ENCODE measurements at regions not wholly inside any gene's neighbourhood (a gene's known extent, or its start where the extent isn't known, plus 50 kb on each side); places are given as distances from the start of the nearest gene placed in this dataset.
"Not testable (repeated sequence)": the region's sequence is repeated elsewhere in the genome, so short reads cannot be mapped to it uniquely, and the experiment has no call there.

DNA sequence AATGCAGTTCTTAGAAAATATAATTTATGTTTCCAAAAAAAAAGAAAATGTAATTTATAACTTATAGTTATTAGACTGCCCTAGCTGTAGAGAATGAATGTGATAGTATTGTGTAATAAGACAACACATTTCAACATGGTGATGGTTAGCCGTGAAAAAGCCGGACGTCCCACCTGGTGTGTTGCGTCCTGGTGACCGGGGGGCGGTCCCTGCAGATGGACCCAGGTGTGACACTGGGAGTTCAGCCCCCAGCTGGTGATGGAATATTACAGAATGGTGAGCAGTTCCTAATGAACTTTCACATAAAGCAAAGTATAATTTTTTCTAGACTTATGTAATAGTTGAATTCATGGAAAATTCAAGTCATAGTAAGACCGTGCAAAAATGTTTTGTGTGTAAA lies 132.8 kb downstream of the LAT start:
- TF ChIP-seq, protein P1, sequence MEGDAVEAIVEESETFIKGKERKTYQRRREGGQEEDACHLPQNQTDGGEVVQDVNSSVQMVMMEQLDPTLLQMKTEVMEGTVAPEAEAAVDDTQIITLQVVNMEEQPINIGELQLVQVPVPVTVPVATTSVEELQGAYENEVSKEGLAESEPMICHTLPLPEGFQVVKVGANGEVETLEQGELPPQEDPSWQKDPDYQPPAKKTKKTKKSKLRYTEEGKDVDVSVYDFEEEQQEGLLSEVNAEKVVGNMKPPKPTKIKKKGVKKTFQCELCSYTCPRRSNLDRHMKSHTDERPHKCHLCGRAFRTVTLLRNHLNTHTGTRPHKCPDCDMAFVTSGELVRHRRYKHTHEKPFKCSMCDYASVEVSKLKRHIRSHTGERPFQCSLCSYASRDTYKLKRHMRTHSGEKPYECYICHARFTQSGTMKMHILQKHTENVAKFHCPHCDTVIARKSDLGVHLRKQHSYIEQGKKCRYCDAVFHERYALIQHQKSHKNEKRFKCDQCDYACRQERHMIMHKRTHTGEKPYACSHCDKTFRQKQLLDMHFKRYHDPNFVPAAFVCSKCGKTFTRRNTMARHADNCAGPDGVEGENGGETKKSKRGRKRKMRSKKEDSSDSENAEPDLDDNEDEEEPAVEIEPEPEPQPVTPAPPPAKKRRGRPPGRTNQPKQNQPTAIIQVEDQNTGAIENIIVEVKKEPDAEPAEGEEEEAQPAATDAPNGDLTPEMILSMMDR (conservative IDR thresholded peaks at IDR 0.05; ENCODE audit: control insufficient read depth, insufficient read depth, low read depth, low read length) = no peak
- H3K4me3 ChIP-seq (ENCODE audit: control insufficient read depth, low read depth, low read length) = no peak overlapping the region
- DNase-seq (ENCODE audit: low read depth) = no peak

DNA sequence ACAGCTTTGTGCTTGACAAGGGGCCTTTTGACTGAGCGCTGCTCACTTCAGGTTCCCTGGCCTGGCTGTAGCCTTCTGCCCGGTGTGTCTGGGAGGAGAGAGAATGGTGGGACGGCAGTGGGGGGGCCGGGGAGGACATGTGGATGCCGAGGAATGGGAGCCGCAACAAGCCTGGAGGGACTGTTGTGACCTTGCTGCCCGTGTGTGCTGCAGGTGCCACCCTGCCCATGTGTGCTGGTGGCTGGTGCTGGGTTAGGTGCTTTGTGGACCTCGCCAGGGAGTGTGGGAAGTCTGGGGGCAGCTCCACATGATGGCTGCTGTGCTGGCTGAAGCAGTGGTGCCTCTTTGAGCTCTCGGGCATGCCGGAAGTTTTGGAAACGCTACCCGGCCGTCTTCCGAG lies 132.1 kb downstream of the LAT start:
- DNase-seq (ENCODE audit: low read depth) = no peak
- TF ChIP-seq, protein P1 (conservative IDR thresholded peaks at IDR 0.05; ENCODE audit: control insufficient read depth, insufficient read depth, low read depth, low read length) = no peak
- H3K4me3 ChIP-seq (ENCODE audit: control insufficient read depth, low read depth, low read length) = no peak overlapping the region

DNA sequence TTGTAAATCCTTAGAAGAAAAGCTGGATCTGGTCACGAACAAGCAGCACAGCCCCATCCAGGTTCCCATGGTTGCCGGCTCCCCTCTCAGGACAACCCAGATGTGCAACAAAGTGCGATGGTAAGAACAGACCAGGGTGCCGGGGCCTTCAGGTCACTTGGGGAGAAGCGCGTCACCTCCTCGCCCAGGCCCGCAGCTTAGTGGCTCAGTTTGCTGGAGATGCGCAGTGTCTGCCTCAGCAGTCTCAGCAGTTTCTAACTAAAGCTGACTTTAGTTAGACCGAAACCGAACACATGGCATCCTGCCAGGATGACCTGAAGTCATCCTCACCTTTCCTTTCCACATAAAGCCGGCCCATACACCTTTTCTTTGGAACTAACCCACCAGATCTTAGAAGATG lies 131.4 kb downstream of the LAT start:
- not testable (repeated sequence) for H3K4me3 ChIP-seq (ENCODE audit: control insufficient read depth, low read depth, low read length); DNase-seq (ENCODE audit: low read depth)

GRCh38 chr16:29115802-29116141 lies 130.9 kb downstream of the LAT start:
- peak; percentile 51 for DNase-seq (ENCODE audit: low read depth)
- H3K4me3 ChIP-seq (ENCODE audit: control insufficient read depth, low read depth, low read length) = not testable (repeated sequence)

DNA sequence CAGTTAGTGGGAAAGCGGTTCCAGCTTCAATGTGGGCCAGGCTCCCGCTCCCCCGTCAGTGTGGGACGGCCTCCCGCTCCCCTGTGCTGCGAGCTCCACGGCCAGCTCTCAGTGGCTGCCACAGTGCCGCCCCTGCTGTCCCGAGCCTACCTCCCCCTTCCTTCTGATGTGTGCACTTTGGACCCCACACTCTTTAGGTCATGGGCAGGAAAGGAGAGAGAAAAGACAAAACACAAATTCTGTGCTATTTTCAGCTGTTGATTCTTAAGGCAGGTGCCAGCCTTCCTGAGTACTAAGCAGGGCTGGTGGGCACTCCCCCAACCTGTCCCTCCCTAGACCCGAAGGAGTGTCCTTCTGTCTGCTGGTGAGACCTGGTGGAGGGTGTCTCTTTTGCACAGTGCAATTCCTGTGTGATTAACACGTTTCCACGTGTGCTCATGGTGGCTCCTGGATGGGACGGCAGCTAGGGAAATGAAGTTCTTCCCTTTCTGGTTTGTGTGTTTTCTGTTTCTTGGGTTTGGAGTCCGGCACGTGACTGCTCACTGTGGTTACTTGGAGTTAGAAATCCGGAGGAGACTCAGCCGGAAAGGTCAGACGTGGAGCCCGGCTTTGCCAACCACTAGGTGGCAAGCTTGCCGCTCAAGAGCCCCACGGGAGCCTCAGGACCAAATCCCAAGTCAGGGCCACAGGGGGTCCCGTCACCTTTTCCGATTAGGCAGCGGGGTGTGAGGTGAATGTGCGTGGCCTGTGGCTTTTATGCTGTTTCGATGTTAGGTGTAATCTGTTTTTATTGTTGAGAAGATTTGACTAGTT lies 130.3 kb downstream of the LAT start:
- H3K4me3 ChIP-seq (ENCODE audit: control insufficient read depth, low read depth, low read length) = not testable (repeated sequence)
- peak; percentile 78 for DNase-seq (ENCODE audit: low read depth)
- TF ChIP-seq, protein P1 (conservative IDR thresholded peaks at IDR 0.05; ENCODE audit: control insufficient read depth, insufficient read depth, low read depth, low read length) = peak; percentile 57

DNA sequence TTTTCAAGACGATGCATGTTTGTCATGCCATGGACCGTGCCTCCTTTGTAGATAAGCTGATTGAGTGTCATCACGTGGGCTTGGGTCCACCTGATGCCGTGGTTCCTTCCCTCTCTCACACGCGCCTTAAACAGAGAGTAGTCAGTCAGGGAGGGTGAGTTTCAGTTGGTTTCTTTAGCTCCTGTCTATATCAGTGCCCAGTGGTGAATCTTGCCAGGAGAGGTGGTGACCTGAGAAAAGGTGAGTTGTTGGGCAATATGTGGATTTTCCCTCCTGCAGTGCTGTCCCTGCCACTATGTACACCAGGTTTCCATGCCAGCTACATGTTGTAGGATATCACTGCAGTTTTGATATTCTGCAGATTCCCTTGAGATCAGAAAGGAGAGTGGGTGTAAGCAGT lies 129.7 kb downstream of the LAT start:
- DNase-seq (ENCODE audit: low read depth) = peak; percentile 5
- no peak overlapping the region for H3K4me3 ChIP-seq (ENCODE audit: control insufficient read depth, low read depth, low read length)
- TF ChIP-seq, protein P1 (conservative IDR thresholded peaks at IDR 0.05; ENCODE audit: control insufficient read depth, insufficient read depth, low read depth, low read length) = no peak

DNA sequence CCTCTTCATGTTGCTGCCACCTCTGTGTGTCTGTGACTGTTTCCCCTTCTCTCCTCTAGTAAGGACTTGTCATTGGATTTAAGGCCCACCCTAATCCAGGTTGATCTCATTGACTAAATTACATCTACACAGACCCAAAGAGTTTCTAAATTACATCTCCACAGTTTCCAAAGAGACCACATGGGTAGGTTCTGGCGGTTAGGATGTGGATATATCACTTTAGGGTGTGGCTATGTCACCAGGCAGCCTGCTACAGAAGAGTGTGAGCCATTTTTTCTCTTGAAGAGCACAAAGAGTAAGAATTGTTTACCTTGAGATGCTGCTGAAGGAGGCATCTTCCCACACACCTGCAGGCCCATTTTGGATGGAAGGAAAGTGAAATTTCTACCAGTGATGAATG lies 128.6 kb downstream of the LAT start:
- DNase-seq (ENCODE audit: low read depth); H3K4me3 ChIP-seq (ENCODE audit: control insufficient read depth, low read depth, low read length): not testable (repeated sequence)

DNA sequence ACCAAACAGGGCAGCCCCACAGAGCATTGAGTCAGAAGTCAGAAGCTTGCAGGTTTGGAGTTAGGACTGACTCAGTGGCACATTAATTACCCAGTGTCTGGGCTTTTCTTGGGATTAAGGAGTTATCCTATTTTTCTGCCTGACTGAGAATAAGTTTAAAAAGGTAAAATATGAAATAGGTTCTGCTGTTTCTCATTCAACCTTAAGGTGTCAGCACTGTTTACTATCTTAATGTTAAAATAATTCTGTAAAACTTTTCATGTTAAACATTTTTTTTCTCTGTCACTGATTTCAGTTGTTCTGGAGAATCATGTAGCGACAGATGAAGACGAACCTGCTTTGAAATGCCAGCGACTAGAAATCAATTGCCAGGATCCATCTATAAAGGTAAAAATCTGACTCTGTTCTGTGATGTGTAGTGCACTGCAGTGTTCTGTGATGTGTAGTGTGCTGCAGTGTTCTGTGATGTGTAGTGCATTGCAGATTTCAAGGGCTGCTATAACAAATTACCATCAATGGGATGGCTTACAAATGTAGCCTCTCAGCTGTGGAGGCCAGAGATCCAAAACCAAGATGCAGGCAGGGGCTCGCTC lies 128.0 kb downstream of the LAT start:
- TF ChIP-seq, protein P1 (conservative IDR thresholded peaks at IDR 0.05; ENCODE audit: control insufficient read depth, insufficient read depth, low read depth, low read length) = peak; percentile 11
- no peak for DNase-seq (ENCODE audit: low read depth)
- H3K4me3 ChIP-seq (ENCODE audit: control insufficient read depth, low read depth, low read length) = no peak overlapping the region

GRCh38 chr16:29111901-29112680 lies 127.2 kb downstream of the LAT start:
- H3K4me3 ChIP-seq (ENCODE audit: control insufficient read depth, low read depth, low read length); DNase-seq (ENCODE audit: low read depth): not testable (repeated sequence)

Measured in fibroblast of mammary gland (primary cell).